Fibroblast of lung (primary cell): ENCODE measurements at regions not wholly inside any gene's neighbourhood (a gene's known extent, or its start where the extent isn't known, plus 50 kb on each side); places are given as distances from the start of the nearest gene placed in this dataset.

Source experiments
- DNase-seq, 2 donors: peaks; one replicate each; pipeline versions ENCODE4 v3.0.0 to v3.0.0-alpha.2; 2010; ENCODE audit warnings: low read depth in 2 of 2
- H2AFZ ChIP-seq: 2 replicates; pipeline ENCODE4 v1.5.1; 2012; ENCODE audit warnings: low read length, control low read depth, inconsistent platforms
- H3K27ac ChIP-seq: 2 replicates; pipeline ENCODE4 v1.5.1; 2011; ENCODE audit warnings: low read length, control low read depth; ENCODE audit not compliant: insufficient read depth
- H3K27me3 ChIP-seq: 2 replicates; pipeline ENCODE4 v1.5.1; 2011; ENCODE audit warnings: mild to moderate bottlenecking, low read length; ENCODE audit not compliant: control insufficient read depth, insufficient read depth
- H3K36me3 ChIP-seq: 2 replicates; pipeline ENCODE4 v1.5.1; 2011; ENCODE audit warnings: low read length; ENCODE audit not compliant: control insufficient read depth, insufficient read depth
- H3K4me1 ChIP-seq: 2 replicates; pipeline ENCODE4 v1.5.1; 2011; ENCODE audit warnings: low read length; ENCODE audit not compliant: control insufficient read depth, insufficient read depth; ENCODE audit errors: extremely low read depth
- H3K4me2 ChIP-seq: 2 replicates; pipeline ENCODE4 v1.5.1; 2011; ENCODE audit warnings: low read length, control low read depth; ENCODE audit not compliant: insufficient read depth; ENCODE audit errors: extremely low read depth
- H3K4me3 ChIP-seq, 4 experiments: fragments of 200-600 bp in 1 of 4; sonication (generic) in 1 of 4; replicated peaks in 1 of 4; 2 replicates each; pipeline ENCODE4 v1.5.1; 2011 to 2016; ENCODE audit warnings: low read length in 4 of 4, low read depth in 3 of 4, mild to moderate bottlenecking in 3 of 4, control low read depth in 2 of 4, inconsistent platforms in 1 of 4, mixed read lengths in 1 of 4; ENCODE audit not compliant: insufficient read depth in 1 of 4; ENCODE audit errors: control extremely low read depth in 1 of 4
- H3K79me2 ChIP-seq: 2 replicates; pipeline ENCODE4 v1.5.1; 2012; ENCODE audit warnings: mild to moderate bottlenecking, low read length, inconsistent platforms; ENCODE audit not compliant: control insufficient read depth, insufficient read depth
- H3K9ac ChIP-seq: 2 replicates; pipeline ENCODE4 v1.5.1; 2011; ENCODE audit warnings: mild to moderate bottlenecking, low read length, control low read depth; ENCODE audit not compliant: insufficient read depth
- H3K9me3 ChIP-seq: 2 replicates; pipeline ENCODE4 v1.5.1; 2012; ENCODE audit warnings: low read depth, low read length; ENCODE audit not compliant: control insufficient read depth, insufficient read depth
- H4K20me1 ChIP-seq: 2 replicates; pipeline ENCODE4 v1.5.1; 2011; ENCODE audit warnings: low read length; ENCODE audit not compliant: control insufficient read depth, insufficient read depth; ENCODE audit errors: extremely low read depth
- CTCF ChIP-seq, 2 donors: IDR thresholded peaks in 1 of 2; conservative IDR thresholded peaks in 1 of 2; 1 replicate in 1 of 2; 2 replicates in 1 of 2; pipeline ENCODE4 v1.5.1; 2011 to 2012; ENCODE audit warnings: low read length in 2 of 2, control low read depth in 1 of 2, inconsistent platforms in 1 of 2, low read depth in 1 of 2, mild to moderate bottlenecking in 1 of 2
- EZH2 ChIP-seq: IDR thresholded peaks from 2 replicates; pipeline ENCODE4 v1.5.1; 2012; ENCODE audit warnings: low read length, control low read depth, mild to moderate bottlenecking; ENCODE audit errors: missing control alignments

GRCh38 chr13:90541346-90541745, 806.1 kb upstream of the MIR17HG start:
- H3K79me2 ChIP-seq: no peaks in the 10 kb centered on the region
- H3K27ac ChIP-seq: no peak overlapping the region
- no peak overlapping the region for H3K9ac ChIP-seq
- H3K4me2 ChIP-seq: no peak overlapping the region
- TF ChIP-seq CTCF (conservative IDR thresholded peaks at IDR 0.05 in 1 of 2, IDR thresholded peaks at IDR 0.05 in 1 of 2; ENCODE audit: low read depth in 1 of 2, low read length in 2 of 2) (no peak), EZH2 (no peak)
- H3K9me3 ChIP-seq: no peaks in the 10 kb centered on the region
- H3K27me3 ChIP-seq: no peaks in the 10 kb centered on the region
- no peaks in the 10 kb centered on the region for H3K4me1 ChIP-seq
- no peaks in the 10 kb centered on the region for H3K36me3 ChIP-seq
- no peaks in the 10 kb centered on the region for H4K20me1 ChIP-seq
- no peak overlapping the region for H2AFZ ChIP-seq
- DNase-seq: no peak
- no peak overlapping the region for H3K4me3 ChIP-seq

GRCh38 chr13:90542959-90543505, 804.5 kb upstream of the MIR17HG start:
- Histone ChIP-seq H3K4me2 (no peak overlapping the region), H3K9me3 (no peaks in the 10 kb centered on the region), H3K9ac (no peak overlapping the region), H3K79me2 (no peaks in the 10 kb centered on the region), H2AFZ (no peak overlapping the region), H4K20me1 (no peaks in the 10 kb centered on the region), H3K36me3 (no peaks in the 10 kb centered on the region), H3K27me3 (no peaks in the 10 kb centered on the region), H3K27ac (no peak overlapping the region), H3K4me3 (no peak overlapping the region), H3K4me1 (no peaks in the 10 kb centered on the region)
- TF ChIP-seq EZH2 (no peak), CTCF (conservative IDR thresholded peaks at IDR 0.05 in 1 of 2, IDR thresholded peaks at IDR 0.05 in 1 of 2; ENCODE audit: low read depth in 1 of 2, low read length in 2 of 2) (no peak)
- DNase-seq: no peak

- DNase-seq: peak in 1 of 2 donors; percentile 13
- no peaks in the 10 kb centered on the region for H3K36me3 ChIP-seq
These were observed 802.2 kb upstream of the MIR17HG start for GRCh38 chr13:90545070-90545840.

More at GRCh38 chr13:90545070-90545840, 802.2 kb upstream of the MIR17HG start:
- Histone ChIP-seq H3K27ac (no peak overlapping the region), H3K4me1 (no peaks in the 10 kb centered on the region), H2AFZ (no peak overlapping the region), H3K9me3 (no peaks in the 10 kb centered on the region), H3K9ac (no peak overlapping the region), H3K4me3 (no peak overlapping the region), H3K27me3 (no peaks in the 10 kb centered on the region), H4K20me1 (no peaks in the 10 kb centered on the region), H3K79me2 (no peaks in the 10 kb centered on the region), H3K4me2 (no peak overlapping the region)
- TF ChIP-seq EZH2 (no peak), CTCF (conservative IDR thresholded peaks at IDR 0.05 in 1 of 2, IDR thresholded peaks at IDR 0.05 in 1 of 2; ENCODE audit: low read depth in 1 of 2, low read length in 2 of 2) (no peak)
